Astrocyte (in vitro differentiated cells and primary cell): ENCODE measurements at regions not wholly inside any gene's neighbourhood (a gene's known extent, or its start where the extent isn't known, plus 50 kb on each side); places are given as distances from the start of the nearest gene placed in this dataset.

Source experiments
- CTCF ChIP-seq: IDR thresholded peaks from 2 replicates; pipeline ENCODE4 v1.5.1; 2011; ENCODE audit warnings: low read depth, mild to moderate bottlenecking, inconsistent platforms, low read length, moderate library complexity; ENCODE audit not compliant: insufficient read depth
- EZH2 ChIP-seq: IDR thresholded peaks from 2 replicates; pipeline ENCODE4 v1.6.1; 2012; ENCODE audit warnings: mild to moderate bottlenecking, low read length, inconsistent platforms; ENCODE audit not compliant: insufficient read depth

GRCh38 chr2:54053830-54054229 is 61.6 kb upstream of the ACYP2 start:
- no peak for TF ChIP-seq CTCF
- TF ChIP-seq EZH2 = no peak
